H1 (cell line): ENCODE measurements at regions not wholly inside any gene's neighbourhood (a gene's known extent, or its start where the extent isn't known, plus 50 kb on each side); places are given as distances from the start of the nearest gene placed in this dataset.

ENCODE experiments used
- EGR1 ChIP-seq: IDR thresholded peaks from 2 replicates; pipeline ENCODE4 v1.6.1; 2011; ENCODE audit warnings: low read depth, low read length, borderline replicate concordance
- TF ChIP-seq, protein P1 (sequence below), 3 experiments: IDR thresholded peaks; 1 replicate in 2 of 3; 2 replicates in 1 of 3; pipeline versions ENCODE4 v1.5.1 to v1.6.1; 2011; ENCODE audit warnings: low read length in 3 of 3, mild to moderate bottlenecking in 3 of 3, inconsistent platforms in 2 of 3, low read depth in 1 of 3, moderate library complexity in 1 of 3; ENCODE audit not compliant: insufficient read depth in 1 of 3; ENCODE audit errors: control extremely low read depth in 1 of 3

DNA sequence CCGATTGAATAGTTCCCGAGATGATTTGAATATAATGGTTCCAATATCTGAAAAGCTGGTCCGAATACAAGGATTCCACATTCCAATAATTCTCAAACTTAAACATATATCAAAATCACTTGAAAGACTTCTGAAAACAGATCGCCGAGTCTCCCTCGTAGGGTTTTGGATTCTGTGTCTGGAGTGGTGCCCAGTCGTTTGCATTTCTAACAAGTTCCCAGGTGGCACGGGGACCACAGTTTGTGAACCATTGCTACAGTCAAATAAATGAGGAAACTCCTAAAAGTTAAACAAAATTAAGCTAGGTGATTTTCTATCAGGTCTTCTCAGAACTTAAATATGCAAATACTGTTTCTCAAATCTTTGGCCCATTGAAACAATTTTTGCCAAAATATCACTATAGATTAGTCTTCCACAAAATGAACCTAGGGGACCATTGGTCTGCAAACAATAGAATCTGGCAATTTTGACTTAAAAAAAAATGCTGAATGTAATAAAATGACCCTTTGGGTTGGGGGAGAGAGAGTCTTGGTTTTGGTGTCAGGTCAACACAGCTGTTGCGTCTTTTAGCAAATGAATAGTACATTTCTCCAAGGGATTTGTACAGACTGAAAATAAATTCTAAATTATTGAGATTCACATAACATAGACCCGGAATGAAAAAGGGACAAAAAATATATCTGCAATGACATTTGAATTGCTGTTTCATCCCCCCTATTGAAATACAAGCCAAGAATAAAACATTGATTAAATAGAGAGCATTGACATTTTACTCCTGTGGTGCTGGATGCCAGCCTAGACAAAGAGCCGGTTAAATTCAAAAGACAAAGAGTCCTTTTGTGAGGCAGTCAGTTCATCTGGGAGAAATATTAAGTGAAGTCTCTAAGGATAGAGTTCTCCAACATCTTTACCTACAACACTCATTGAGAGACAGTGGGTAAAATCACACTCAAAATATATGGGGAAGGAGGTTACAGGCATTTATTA is 175.7 kb upstream of the ADAMTS9 start:
- TF ChIP-seq, protein P1, sequence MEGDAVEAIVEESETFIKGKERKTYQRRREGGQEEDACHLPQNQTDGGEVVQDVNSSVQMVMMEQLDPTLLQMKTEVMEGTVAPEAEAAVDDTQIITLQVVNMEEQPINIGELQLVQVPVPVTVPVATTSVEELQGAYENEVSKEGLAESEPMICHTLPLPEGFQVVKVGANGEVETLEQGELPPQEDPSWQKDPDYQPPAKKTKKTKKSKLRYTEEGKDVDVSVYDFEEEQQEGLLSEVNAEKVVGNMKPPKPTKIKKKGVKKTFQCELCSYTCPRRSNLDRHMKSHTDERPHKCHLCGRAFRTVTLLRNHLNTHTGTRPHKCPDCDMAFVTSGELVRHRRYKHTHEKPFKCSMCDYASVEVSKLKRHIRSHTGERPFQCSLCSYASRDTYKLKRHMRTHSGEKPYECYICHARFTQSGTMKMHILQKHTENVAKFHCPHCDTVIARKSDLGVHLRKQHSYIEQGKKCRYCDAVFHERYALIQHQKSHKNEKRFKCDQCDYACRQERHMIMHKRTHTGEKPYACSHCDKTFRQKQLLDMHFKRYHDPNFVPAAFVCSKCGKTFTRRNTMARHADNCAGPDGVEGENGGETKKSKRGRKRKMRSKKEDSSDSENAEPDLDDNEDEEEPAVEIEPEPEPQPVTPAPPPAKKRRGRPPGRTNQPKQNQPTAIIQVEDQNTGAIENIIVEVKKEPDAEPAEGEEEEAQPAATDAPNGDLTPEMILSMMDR (IDR thresholded peaks at IDR 0.05; ENCODE audit: control extremely low read depth in 1 of 3, insufficient read depth in 1 of 3, low read depth in 1 of 3, low read length in 3 of 3), result no peak
- TF ChIP-seq EGR1, result no peak
